ENCODE measurements at regions not wholly inside any gene's neighbourhood (a gene's known extent, or its start where the extent isn't known, plus 50 kb on each side); places are given as distances from the start of the nearest gene placed in this dataset.

GRCh38 chr5:162990063-162990462 lies 447.3 kb upstream of the CCNG1 start:
- Histone ChIP-seq H3K27ac (ENCODE audit: low read length) (no peak overlapping the region), H2AFZ (ENCODE audit: low read depth, low read length) (no peak overlapping the region), H4K20me1 (ENCODE audit: insufficient read depth) (no peaks in the 10 kb centered on the region), H3F3A (ENCODE audit: insufficient read depth, low read length, poor library complexity, severe bottlenecking) (no peaks in the 10 kb centered on the region), H3K79me2 (replicated peaks; ENCODE audit: insufficient read depth, low read length) (no peaks in the 10 kb centered on the region), H3K4me3 (ENCODE audit: low read length) (no peak overlapping the region), H3K4me2 (ENCODE audit: low read length) (no peak overlapping the region), H3K27me3 (ENCODE audit: insufficient read depth, low read depth, low read length) (no peaks in the 10 kb centered on the region), H3K9ac (ENCODE audit: low read length) (no peak overlapping the region), H3K9me3 (ENCODE audit: low read length) (no peaks in the 10 kb centered on the region), H3K36me3 (ENCODE audit: insufficient read depth, low read length) (no peaks in the 10 kb centered on the region), H3K9me2 (ENCODE audit: insufficient read depth, low read length) (no peaks in the 10 kb centered on the region)
- TF ChIP-seq TAF1 (IDR thresholded peaks at IDR 0.05; ENCODE audit: low read depth) (no peak), RAD21 (conservative IDR thresholded peaks at IDR 0.05) (no peak), SMC3 (conservative IDR thresholded peaks at IDR 0.05; ENCODE audit: poor library complexity) (no peak), MXI1 (conservative IDR thresholded peaks at IDR 0.05; ENCODE audit: poor library complexity, severe bottlenecking) (no peak), EZH2 (IDR thresholded peaks at IDR 0.05; ENCODE audit: borderline replicate concordance, insufficient read depth, low read length, poor library complexity, severe bottlenecking) (no peak)
- TF ChIP-seq, protein P1, sequence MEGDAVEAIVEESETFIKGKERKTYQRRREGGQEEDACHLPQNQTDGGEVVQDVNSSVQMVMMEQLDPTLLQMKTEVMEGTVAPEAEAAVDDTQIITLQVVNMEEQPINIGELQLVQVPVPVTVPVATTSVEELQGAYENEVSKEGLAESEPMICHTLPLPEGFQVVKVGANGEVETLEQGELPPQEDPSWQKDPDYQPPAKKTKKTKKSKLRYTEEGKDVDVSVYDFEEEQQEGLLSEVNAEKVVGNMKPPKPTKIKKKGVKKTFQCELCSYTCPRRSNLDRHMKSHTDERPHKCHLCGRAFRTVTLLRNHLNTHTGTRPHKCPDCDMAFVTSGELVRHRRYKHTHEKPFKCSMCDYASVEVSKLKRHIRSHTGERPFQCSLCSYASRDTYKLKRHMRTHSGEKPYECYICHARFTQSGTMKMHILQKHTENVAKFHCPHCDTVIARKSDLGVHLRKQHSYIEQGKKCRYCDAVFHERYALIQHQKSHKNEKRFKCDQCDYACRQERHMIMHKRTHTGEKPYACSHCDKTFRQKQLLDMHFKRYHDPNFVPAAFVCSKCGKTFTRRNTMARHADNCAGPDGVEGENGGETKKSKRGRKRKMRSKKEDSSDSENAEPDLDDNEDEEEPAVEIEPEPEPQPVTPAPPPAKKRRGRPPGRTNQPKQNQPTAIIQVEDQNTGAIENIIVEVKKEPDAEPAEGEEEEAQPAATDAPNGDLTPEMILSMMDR (IDR thresholded peaks at IDR 0.05; ENCODE audit: poor library complexity, severe bottlenecking) = no peak

DNA sequence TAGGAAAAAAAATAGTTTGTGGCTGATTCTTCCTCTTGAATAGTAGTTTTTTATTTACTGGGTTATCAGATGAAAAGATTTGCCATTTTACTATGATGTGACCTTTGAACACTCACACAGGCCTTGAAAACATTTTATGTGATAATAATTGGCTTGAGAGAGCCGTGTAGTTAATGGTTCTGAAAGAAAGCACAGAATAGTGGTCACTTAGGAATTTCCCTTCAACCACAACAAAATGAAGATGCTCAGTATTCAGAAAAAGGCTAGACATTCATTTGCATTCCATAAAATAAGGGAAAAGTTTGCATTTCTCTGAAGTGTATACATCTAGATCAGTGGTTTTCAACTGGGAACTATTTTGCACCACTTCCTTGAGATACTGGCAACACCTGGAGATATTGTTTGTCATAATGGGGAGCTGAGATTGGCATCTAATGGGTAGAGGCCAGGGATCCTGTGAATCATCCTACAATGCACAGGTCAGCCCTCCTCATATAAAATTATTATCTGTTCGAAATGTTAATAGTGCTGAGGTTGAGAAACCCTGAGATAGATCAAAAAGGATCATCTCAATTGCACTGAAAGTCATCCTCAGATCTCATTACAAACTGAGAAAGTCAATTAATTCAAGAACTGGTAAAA lies 446.4 kb upstream of the CCNG1 start:
- H3K27me3 ChIP-seq (ENCODE audit: insufficient read depth, low read depth, low read length) = no peaks in the 10 kb centered on the region
- H3K9ac ChIP-seq (ENCODE audit: low read length) = no peak overlapping the region
- no peaks in the 10 kb centered on the region for H3K79me2 ChIP-seq (replicated peaks; ENCODE audit: insufficient read depth, low read length)
- H3F3A ChIP-seq (ENCODE audit: insufficient read depth, low read length, poor library complexity, severe bottlenecking) = no peaks in the 10 kb centered on the region
- TF ChIP-seq, protein P2, sequence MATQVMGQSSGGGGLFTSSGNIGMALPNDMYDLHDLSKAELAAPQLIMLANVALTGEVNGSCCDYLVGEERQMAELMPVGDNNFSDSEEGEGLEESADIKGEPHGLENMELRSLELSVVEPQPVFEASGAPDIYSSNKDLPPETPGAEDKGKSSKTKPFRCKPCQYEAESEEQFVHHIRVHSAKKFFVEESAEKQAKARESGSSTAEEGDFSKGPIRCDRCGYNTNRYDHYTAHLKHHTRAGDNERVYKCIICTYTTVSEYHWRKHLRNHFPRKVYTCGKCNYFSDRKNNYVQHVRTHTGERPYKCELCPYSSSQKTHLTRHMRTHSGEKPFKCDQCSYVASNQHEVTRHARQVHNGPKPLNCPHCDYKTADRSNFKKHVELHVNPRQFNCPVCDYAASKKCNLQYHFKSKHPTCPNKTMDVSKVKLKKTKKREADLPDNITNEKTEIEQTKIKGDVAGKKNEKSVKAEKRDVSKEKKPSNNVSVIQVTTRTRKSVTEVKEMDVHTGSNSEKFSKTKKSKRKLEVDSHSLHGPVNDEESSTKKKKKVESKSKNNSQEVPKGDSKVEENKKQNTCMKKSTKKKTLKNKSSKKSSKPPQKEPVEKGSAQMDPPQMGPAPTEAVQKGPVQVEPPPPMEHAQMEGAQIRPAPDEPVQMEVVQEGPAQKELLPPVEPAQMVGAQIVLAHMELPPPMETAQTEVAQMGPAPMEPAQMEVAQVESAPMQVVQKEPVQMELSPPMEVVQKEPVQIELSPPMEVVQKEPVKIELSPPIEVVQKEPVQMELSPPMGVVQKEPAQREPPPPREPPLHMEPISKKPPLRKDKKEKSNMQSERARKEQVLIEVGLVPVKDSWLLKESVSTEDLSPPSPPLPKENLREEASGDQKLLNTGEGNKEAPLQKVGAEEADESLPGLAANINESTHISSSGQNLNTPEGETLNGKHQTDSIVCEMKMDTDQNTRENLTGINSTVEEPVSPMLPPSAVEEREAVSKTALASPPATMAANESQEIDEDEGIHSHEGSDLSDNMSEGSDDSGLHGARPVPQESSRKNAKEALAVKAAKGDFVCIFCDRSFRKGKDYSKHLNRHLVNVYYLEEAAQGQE (IDR thresholded peaks at IDR 0.05; ENCODE audit: borderline replicate concordance) = no peak
- TF ChIP-seq SMC3 (conservative IDR thresholded peaks at IDR 0.05; ENCODE audit: poor library complexity) (no peak), POLR2AphosphoS5 (IDR thresholded peaks at IDR 0.05) (no peak), RAD21 (conservative IDR thresholded peaks at IDR 0.05) (no peak), EZH2 (IDR thresholded peaks at IDR 0.05; ENCODE audit: borderline replicate concordance, insufficient read depth, low read length, poor library complexity, severe bottlenecking) (no peak)
- TF ChIP-seq, protein P1 (IDR thresholded peaks at IDR 0.05; ENCODE audit: poor library complexity, severe bottlenecking) = no peak
- H4K20me1 ChIP-seq (ENCODE audit: insufficient read depth) = no peaks in the 10 kb centered on the region
- H3K4me3 ChIP-seq (ENCODE audit: low read length) = no peak overlapping the region
- no peak overlapping the region for H3K4me2 ChIP-seq (ENCODE audit: low read length)
- no peaks in the 10 kb centered on the region for H3K9me2 ChIP-seq (ENCODE audit: insufficient read depth, low read length)
- H3K27ac ChIP-seq (ENCODE audit: low read length) = no peak overlapping the region
- no peaks in the 10 kb centered on the region for H3K9me3 ChIP-seq (ENCODE audit: low read length)
- H3K36me3 ChIP-seq (ENCODE audit: insufficient read depth, low read length) = no peaks in the 10 kb centered on the region
- H2AFZ ChIP-seq (ENCODE audit: low read depth, low read length) = no peak overlapping the region

Data from neural cell (in vitro differentiated cells).